Globus pallidus (tissue), 1 donor: ENCODE measurements at regions not wholly inside any gene's neighbourhood (a gene's known extent, or its start where the extent isn't known, plus 50 kb on each side); places are given as distances from the start of the nearest gene placed in this dataset.

Experiments
- DNase-seq: peaks from one replicate; pipeline ENCODE4 v3.0.0-alpha.2; 2015; ENCODE audit warnings: low spot score

GRCh38 chr7:142409471-142409870 lies 151.6 kb upstream of the PRSS58 start:
- no peak for DNase-seq

- no peak for DNase-seq
Measured at GRCh38 chr7:142408794-142409193, 150.9 kb upstream of the PRSS58 start.

GRCh38 chr7:142407939-142408570 lies 150.2 kb upstream of the PRSS58 start:
- DNase-seq: no peak

GRCh38 chr7:142405122-142405765 lies 147.4 kb upstream of the PRSS58 start:
- DNase-seq: no peak

GRCh38 chr7:142401951-142402350 lies 144.1 kb upstream of the PRSS58 start:
- no peak for DNase-seq

- DNase-seq: no peak
Measured at GRCh38 chr7:142400042-142400533, 142.2 kb upstream of the PRSS58 start.

- DNase-seq: no peak
Measured at GRCh38 chr7:142391191-142391992, 133.5 kb upstream of the PRSS58 start.

- no peak for DNase-seq
Measured at GRCh38 chr7:142389544-142389943, 131.7 kb upstream of the PRSS58 start.

- peak; percentile 52 for DNase-seq
Measured at GRCh38 chr7:142385491-142386340, 127.9 kb upstream of the PRSS58 start.

GRCh38 chr7:142384493-142384922 lies 126.7 kb upstream of the PRSS58 start:
- no peak for DNase-seq

GRCh38 chr7:142383841-142384492 lies 126.1 kb upstream of the PRSS58 start:
- no peak for DNase-seq

- DNase-seq: no peak
Measured at GRCh38 chr7:142381727-142382390, 124.0 kb upstream of the PRSS58 start.

GRCh38 chr7:142380069-142380468 lies 122.2 kb upstream of the PRSS58 start:
- DNase-seq: no peak

- DNase-seq: no peak
Measured at GRCh38 chr7:142379201-142379885, 121.5 kb upstream of the PRSS58 start.

- no peak for DNase-seq
Measured at GRCh38 chr7:142377567-142377966, 119.7 kb upstream of the PRSS58 start.

GRCh38 chr7:142376356-142376997 lies 118.6 kb upstream of the PRSS58 start:
- no peak for DNase-seq

- no peak for DNase-seq
Measured at GRCh38 chr7:142375710-142376313, 118.0 kb upstream of the PRSS58 start.

GRCh38 chr7:142372727-142373126 lies 114.9 kb upstream of the PRSS58 start:
- DNase-seq: no peak
